HAP-1 (cell line): ENCODE measurements at regions not wholly inside any gene's neighbourhood (a gene's known extent, or its start where the extent isn't known, plus 50 kb on each side); places are given as distances from the start of the nearest gene placed in this dataset.

ENCODE experiments used
- DNase-seq, 2 experiments: peaks; one replicate each; pipeline ENCODE4 v3.0.0-alpha.2; 2016 to 2020; ENCODE audit warnings: low spot score in 2 of 2
- H3K27me3 ChIP-seq: fragments of 250-450 bp; sonication (Bioruptor Pico); 2 replicates; pipeline ENCODE4 v1.5.1; 2020; ENCODE audit warnings: low read depth, mild to moderate bottlenecking, moderate library complexity
- H3K36me3 ChIP-seq: fragments of 250-450 bp; sonication (Bioruptor Pico); replicated peaks from 2 replicates; pipeline ENCODE4 v1.5.1; 2020; ENCODE audit warnings: mild to moderate bottlenecking
- H3K4me1 ChIP-seq: fragments of 250-450 bp; sonication (Bioruptor Pico); 2 replicates; pipeline ENCODE4 v1.5.1; 2020; ENCODE audit warnings: mild to moderate bottlenecking
- H3K4me3 ChIP-seq: fragments of 250-450 bp; sonication (Bioruptor Pico); 2 replicates; pipeline ENCODE4 v1.5.1; 2020; ENCODE audit warnings: mild to moderate bottlenecking, moderate library complexity
- H3K9me3 ChIP-seq: fragments of 250-450 bp; sonication (Bioruptor Pico); 2 replicates; pipeline ENCODE4 v1.5.1; 2020; ENCODE audit warnings: mild to moderate bottlenecking, moderate library complexity
- in situ Hi-C: fragments of 300-500 bp; cut with MboI; formaldehyde crosslinking; loops from 3 replicates; pipeline ENCODE4 v1.14.3; 2020; ENCODE audit warnings: low sequenced_read_pairs, inconsistent platforms, mixed read lengths

DNA sequence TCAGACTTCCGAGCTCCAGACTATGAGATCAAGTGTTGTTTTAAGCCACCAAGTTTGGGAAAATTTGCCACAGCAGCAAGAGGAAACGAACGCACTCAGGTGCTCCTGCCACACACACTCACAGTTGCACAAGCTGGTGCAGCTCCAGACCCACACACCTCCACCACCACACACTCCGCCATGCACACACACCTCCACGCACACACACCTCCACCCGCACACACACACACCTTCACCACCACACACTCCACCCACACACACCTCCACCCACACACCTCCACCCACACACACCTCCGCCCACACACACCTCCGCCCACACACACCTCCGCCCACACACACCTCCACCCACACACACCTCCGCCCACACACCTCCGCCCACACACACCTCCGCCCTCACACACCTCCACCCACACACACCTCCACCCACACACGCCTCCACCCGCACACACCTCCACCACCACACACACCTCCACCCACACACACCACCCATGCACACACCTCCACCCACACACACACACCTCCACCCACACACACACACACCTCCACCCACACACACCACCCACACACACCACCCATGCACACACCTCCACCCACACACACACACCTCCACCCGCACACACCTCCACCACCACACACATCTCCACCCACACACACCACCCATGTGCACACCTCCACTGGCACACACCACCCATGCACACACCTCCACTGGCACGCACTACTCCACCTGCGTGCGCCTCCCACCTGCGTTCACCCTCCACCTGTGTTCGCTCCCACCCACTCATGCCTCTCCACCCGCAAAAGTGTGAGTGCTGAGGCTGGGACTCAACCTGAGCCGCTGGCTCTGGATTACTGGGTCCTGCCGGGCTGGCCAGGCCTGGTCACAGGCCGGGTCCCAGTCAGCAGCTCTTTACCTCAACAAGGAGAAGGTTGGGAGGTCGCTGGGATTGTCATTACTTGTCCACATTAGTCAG is 175.6 kb downstream of the BMP7 start:
- in situ Hi-C loops: loop anchor here (10.0 to 25.0 kb wide), 2 partner anchors 396 to 504 kb away; no protein-coding TSS in a partner anchor
- H3K9me3 ChIP-seq: no peaks in the 10 kb centered on the region
- H3K27me3 ChIP-seq: peaks cover 3% of the 10 kb centered on the region; the same call in 1 of the 2 replicates
- no peak overlapping the region for H3K4me3 ChIP-seq
- DNase-seq: no peak
- H3K36me3 ChIP-seq: no peaks in the 10 kb centered on the region
- H3K4me1 ChIP-seq: no peaks in the 10 kb centered on the region; the same call in 1 of the 2 replicates

DNA sequence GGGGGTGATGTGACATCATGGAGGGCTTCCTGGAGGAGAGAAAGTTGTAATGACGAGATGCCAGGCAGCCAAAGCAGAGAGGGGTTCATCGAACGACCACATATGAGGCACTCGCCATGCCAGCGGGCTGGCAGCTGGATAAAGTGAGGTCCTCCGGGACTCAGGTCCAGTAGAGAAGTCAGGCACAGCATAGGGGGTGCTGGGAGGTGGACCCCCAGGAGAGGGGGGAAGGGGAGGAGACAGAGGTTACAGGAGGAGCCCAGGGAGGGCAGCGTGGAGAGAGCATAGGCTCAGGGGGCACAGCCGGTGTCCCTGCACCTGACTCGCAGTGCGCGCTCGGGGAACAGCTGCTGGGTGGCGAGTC is 174.7 kb downstream of the BMP7 start:
- DNase-seq: no peak
- Histone ChIP-seq H3K36me3 (no peaks in the 10 kb centered on the region), H3K4me3 (no peak overlapping the region), H3K4me1 (no peaks in the 10 kb centered on the region; the same call in 1 of the 2 replicates), H3K9me3 (no peaks in the 10 kb centered on the region), H3K27me3 (peaks cover 3% of the 10 kb centered on the region; the same call in 1 of the 2 replicates)
- in situ Hi-C loops: loop anchor here (10.0 to 25.0 kb wide), 2 partner anchors 396 to 503 kb away; no protein-coding TSS in a partner anchor

- Histone ChIP-seq H3K9me3 (no peaks in the 10 kb centered on the region), H3K27me3 (peaks cover 3% of the 10 kb centered on the region; the same call in 1 of the 2 replicates), H3K4me1 (peaks cover 2% of the 10 kb centered on the region), H3K36me3 (no peaks in the 10 kb centered on the region), H3K4me3 (no peak overlapping the region)
- peak; percentile 44 to 84 for DNase-seq
- in situ Hi-C loops: loop anchor here (10.0 to 25.0 kb wide), 2 partner anchors 395 to 502 kb away; no protein-coding TSS in a partner anchor
These were observed 174.1 kb downstream of the BMP7 start for GRCh38 chr20:57092112-57092899.

- in situ Hi-C loops: loop anchor here (10.0 to 25.0 kb wide), 2 partner anchors 394 to 502 kb away; no protein-coding TSS in a partner anchor
- Histone ChIP-seq H3K9me3 (no peaks in the 10 kb centered on the region), H3K4me3 (no peak overlapping the region), H3K27me3 (no peaks in the 10 kb centered on the region), H3K36me3 (no peaks in the 10 kb centered on the region), H3K4me1 (peaks cover 3% of the 10 kb centered on the region)
- no peak for DNase-seq
These were observed 173.4 kb downstream of the BMP7 start for GRCh38 chr20:57092900-57093530.

GRCh38 chr20:57093766-57094165 is 172.7 kb downstream of the BMP7 start:
- Histone ChIP-seq H3K27me3 (0 out of 2 replicates have a peak, but pooled peaks cover 2% of the 10 kb centered on the region), H3K9me3 (no peaks in the 10 kb centered on the region), H3K4me3 (no peak overlapping the region), H3K36me3 (no peaks in the 10 kb centered on the region), H3K4me1 (peaks cover 3% of the 10 kb centered on the region)
- in situ Hi-C loops: loop anchor here (10.0 to 25.0 kb wide), 2 partner anchors 394 to 501 kb away; no protein-coding TSS in a partner anchor
- DNase-seq: no peak

GRCh38 chr20:57094252-57094891 is 172.1 kb downstream of the BMP7 start:
- Histone ChIP-seq H3K4me1 (peaks cover 3% of the 10 kb centered on the region), H3K4me3 (no peak overlapping the region), H3K27me3 (0 out of 2 replicates have a peak, but pooled peaks cover 2% of the 10 kb centered on the region), H3K9me3 (no peaks in the 10 kb centered on the region), H3K36me3 (no peaks in the 10 kb centered on the region)
- in situ Hi-C loops: loop anchor here (10.0 to 25.0 kb wide), 2 partner anchors 393 to 500 kb away; no protein-coding TSS in a partner anchor
- DNase-seq: no peak

DNA sequence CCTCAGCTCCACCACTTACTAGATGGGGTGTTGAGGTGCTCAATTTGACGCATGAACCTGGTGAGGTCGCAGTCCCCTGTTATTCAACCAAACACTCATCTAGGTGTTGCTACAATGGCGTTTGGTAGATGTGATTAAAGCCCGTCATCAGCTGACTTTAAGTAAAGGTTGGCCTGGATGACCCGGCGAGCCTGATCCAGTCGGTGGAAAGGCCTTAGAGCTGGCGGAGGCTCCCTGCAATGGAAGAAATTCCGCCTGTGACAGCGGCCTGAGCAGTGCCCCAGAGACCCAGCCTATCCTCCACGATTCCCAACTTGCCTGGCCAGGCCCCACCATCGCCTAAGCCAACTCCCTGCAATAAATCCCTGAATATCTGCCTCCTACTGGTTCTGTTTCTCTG is 171.4 kb downstream of the BMP7 start:
- Histone ChIP-seq H3K27me3 (0 out of 2 replicates have a peak, but pooled peaks cover 2% of the 10 kb centered on the region), H3K4me3 (no peak overlapping the region), H3K36me3 (no peaks in the 10 kb centered on the region), H3K4me1 (peaks cover 3% of the 10 kb centered on the region), H3K9me3 (no peaks in the 10 kb centered on the region; the same call in 1 of the 2 replicates)
- in situ Hi-C loops: loop anchor here (10.0 to 25.0 kb wide), 2 partner anchors 392 to 500 kb away; no protein-coding TSS in a partner anchor
- DNase-seq: no peak

GRCh38 chr20:57095426-57095825 is 171.0 kb downstream of the BMP7 start:
- Histone ChIP-seq H3K27me3 (0 out of 2 replicates have a peak, but pooled peaks cover 2% of the 10 kb centered on the region), H3K4me1 (peaks cover 3% of the 10 kb centered on the region), H3K36me3 (no peaks in the 10 kb centered on the region), H3K9me3 (no peaks in the 10 kb centered on the region; the same call in 1 of the 2 replicates), H3K4me3 (no peak overlapping the region)
- DNase-seq: no peak
- in situ Hi-C loops: loop anchor here (10.0 to 25.0 kb wide), 2 partner anchors 392 to 499 kb away; no protein-coding TSS in a partner anchor

DNA sequence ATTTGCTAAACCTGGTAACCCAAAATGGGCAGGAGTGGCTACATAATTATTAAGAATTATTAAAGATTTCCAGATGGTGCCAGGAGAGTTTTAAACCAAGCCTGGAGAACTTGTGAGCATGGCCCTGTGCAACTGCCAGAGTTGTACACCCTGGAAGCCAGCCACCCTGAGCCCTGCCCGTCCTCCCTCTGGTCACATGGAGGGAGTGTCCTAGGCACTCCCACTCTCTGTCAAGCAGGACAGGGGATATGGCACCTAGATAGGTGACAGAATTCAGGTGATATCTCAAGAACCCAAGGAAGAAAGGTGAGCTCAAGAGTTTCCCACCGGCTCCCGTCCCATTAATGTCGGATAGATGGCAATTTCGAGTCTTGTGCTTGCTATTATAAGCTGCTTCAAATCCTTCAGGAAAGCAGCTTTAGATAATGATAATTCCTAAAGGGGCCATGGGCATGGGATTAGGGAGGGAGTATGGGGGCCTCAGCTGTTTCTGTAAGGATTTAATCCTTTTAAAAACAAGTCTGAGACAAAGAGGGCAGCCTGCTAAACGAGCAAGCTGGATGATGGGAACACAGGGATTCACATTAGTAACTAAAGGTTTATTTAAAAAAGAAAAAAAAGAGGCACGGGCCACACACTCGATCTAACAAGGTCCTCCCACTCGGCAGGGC is 169.1 kb downstream of the BMP7 start:
- DNase-seq: peak; percentile 48 to 66
- Histone ChIP-seq H3K4me3 (no peak overlapping the region), H3K4me1 (peaks cover 3% of the 10 kb centered on the region), H3K9me3 (no peaks in the 10 kb centered on the region; the same call in 1 of the 2 replicates), H3K36me3 (no peaks in the 10 kb centered on the region), H3K27me3 (0 out of 2 replicates have a peak, but pooled peaks cover 2% of the 10 kb centered on the region)
- in situ Hi-C loops: loop anchor here (10.0 to 25.0 kb wide), 2 partner anchors 390 to 497 kb away; no protein-coding TSS in a partner anchor

GRCh38 chr20:57102160-57102559 is 164.3 kb downstream of the BMP7 start:
- Histone ChIP-seq H3K36me3 (no peaks in the 10 kb centered on the region), H3K27me3 (0 out of 2 replicates have a peak, but pooled peaks cover 2% of the 10 kb centered on the region), H3K4me1 (peaks cover 3% of the 10 kb centered on the region), H3K4me3 (no peak overlapping the region), H3K9me3 (no peaks in the 10 kb centered on the region; the same call in 1 of the 2 replicates)
- no peak for DNase-seq
- in situ Hi-C loops: no loop called here

DNA sequence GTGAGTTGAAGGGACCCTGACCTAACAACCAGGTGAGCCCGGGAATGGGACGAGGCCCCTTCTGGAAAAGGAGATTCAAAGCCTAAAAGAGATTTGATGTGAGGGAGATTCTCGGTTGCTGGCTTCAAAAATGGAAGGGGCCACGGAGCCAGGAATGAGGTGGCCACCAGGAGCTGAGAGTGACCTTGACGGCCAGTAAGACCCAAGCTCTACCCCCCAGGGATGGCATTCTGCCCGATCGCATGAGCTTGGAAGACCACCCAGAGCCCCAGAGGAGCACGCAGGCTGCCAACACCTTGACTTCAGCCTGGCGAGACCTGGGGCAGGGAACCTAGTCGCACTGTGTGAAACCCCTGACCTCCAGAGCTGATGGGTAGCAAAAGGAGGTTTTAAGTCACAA is 163.9 kb downstream of the BMP7 start:
- Histone ChIP-seq H3K9me3 (no peaks in the 10 kb centered on the region; the same call in 1 of the 2 replicates), H3K4me3 (no peak overlapping the region), H3K4me1 (no peaks in the 10 kb centered on the region), H3K36me3 (no peaks in the 10 kb centered on the region), H3K27me3 (0 out of 2 replicates have a peak, but pooled peaks cover 2% of the 10 kb centered on the region)
- DNase-seq: no peak
- in situ Hi-C loops: no loop called here
